ENCODE measurements at regions not wholly inside any gene's neighbourhood (a gene's known extent, or its start where the extent isn't known, plus 50 kb on each side); places are given as distances from the start of the nearest gene placed in this dataset.

DNA sequence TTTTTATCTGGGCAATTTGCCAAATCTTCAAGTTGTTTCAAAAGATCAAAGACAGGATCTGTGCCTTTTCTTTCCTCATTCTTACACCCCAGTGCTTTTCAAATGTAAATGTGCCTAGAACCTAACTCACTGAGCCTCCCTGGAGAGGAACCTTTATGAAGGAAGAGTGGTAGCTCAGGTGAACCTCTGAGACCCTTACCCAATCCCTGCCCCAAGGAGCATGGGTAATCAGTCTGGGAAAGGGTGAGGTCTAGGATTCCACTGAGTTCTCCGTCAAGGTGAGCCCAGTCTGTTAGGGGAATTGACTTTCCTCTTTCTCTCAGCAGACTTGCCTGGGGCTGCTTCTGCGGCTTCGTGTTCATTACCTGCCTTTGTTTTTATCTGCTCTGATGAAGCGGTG is 88.1 kb upstream of the MAP4K4 start:
- H3K9me1 ChIP-seq (replicated peaks; ENCODE audit: control insufficient read depth, extremely low read depth, insufficient read depth, low read length), result no peaks in the 10 kb centered on the region
- H3K9me3 ChIP-seq (replicated peaks; ENCODE audit: control insufficient read depth, insufficient read depth, low read length), result no peaks in the 10 kb centered on the region
- no peak overlapping the region for H3K4me2 ChIP-seq (ENCODE audit: insufficient read depth, low read length)
- H3K27me3 ChIP-seq (ENCODE audit: control insufficient read depth in 2 of 2, insufficient read depth in 2 of 2, low read length in 2 of 2), result peaks cover 0 to 2% of the 10 kb centered on the region in 2 experiments
- FAIRE-seq, result no peak
- no peaks in the 10 kb centered on the region for H4K20me1 ChIP-seq (replicated peaks; ENCODE audit: control insufficient read depth, extremely low read depth, insufficient read depth, low read length)
- no peaks in the 10 kb centered on the region for H3K79me2 ChIP-seq (ENCODE audit: control insufficient read depth, insufficient read depth, low read length)
- ChIA-PET POLR2A (interaction anchor here (0.5 kb wide), 1 partner anchor 71 kb away, joined by 3 read pairs; no protein-coding TSS in a partner anchor), CTCF (no interaction called here)
- H3K4me1 ChIP-seq (ENCODE audit: control insufficient read depth, extremely low read depth, insufficient read depth, low read length), result no peaks in the 10 kb centered on the region
- H3K27ac ChIP-seq (ENCODE audit: insufficient read depth, low read depth, low read length), result no peak overlapping the region
- BruUV-seq (replicated peaks), result no TSS peak
- intact Hi-C loops (cut with micrococcal nuclease), result no loop called here
- no peak for DNase-seq (ENCODE audit: low read depth, low spot score)
- dilution Hi-C loops (cut with MboI; ENCODE audit: extremely low pct_ligation_motif_present, low sequenced_read_pairs), result no loop called here
- H3K36me3 ChIP-seq (ENCODE audit: control insufficient read depth in 2 of 2, extremely low read depth in 1 of 2, insufficient read depth in 2 of 2, low read length in 2 of 2), result no peaks in the 10 kb centered on the region
- H3K4me3 ChIP-seq (replicated peaks in 1 of 3; ENCODE audit: insufficient read depth in 1 of 3, low read depth in 1 of 3, low read length in 3 of 3), result no peak overlapping the region
- H2AFZ ChIP-seq (ENCODE audit: low read depth, low read length), result no peak overlapping the region
- TF ChIP-seq POLR2A (IDR thresholded peaks at IDR 0.05; ENCODE audit: low read depth, low read length) (no peak), MYC (IDR thresholded peaks at IDR 0.05; ENCODE audit: low read depth, low read length) (no peak), FOS (IDR thresholded peaks at IDR 0.05; ENCODE audit: borderline replicate concordance, insufficient read depth, low read length) (no peak), JUN (IDR thresholded peaks at IDR 0.05; ENCODE audit: borderline replicate concordance, insufficient read depth, insufficient read length, low read depth) (no peak), POLR2AphosphoS5 (IDR thresholded peaks at IDR 0.05; ENCODE audit: insufficient read depth, low read depth, low read length) (no peak), EZH2 (IDR thresholded peaks at IDR 0.05; ENCODE audit: borderline replicate concordance, low read depth, low read length, severe bottlenecking) (no peak), GATA2 (IDR thresholded peaks at IDR 0.05; ENCODE audit: insufficient read depth, insufficient read length, low read depth, low read length) (no peak)
- TF ChIP-seq, protein P1, sequence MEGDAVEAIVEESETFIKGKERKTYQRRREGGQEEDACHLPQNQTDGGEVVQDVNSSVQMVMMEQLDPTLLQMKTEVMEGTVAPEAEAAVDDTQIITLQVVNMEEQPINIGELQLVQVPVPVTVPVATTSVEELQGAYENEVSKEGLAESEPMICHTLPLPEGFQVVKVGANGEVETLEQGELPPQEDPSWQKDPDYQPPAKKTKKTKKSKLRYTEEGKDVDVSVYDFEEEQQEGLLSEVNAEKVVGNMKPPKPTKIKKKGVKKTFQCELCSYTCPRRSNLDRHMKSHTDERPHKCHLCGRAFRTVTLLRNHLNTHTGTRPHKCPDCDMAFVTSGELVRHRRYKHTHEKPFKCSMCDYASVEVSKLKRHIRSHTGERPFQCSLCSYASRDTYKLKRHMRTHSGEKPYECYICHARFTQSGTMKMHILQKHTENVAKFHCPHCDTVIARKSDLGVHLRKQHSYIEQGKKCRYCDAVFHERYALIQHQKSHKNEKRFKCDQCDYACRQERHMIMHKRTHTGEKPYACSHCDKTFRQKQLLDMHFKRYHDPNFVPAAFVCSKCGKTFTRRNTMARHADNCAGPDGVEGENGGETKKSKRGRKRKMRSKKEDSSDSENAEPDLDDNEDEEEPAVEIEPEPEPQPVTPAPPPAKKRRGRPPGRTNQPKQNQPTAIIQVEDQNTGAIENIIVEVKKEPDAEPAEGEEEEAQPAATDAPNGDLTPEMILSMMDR (IDR thresholded peaks at IDR 0.05; ENCODE audit: extremely low read depth in 1 of 2, insufficient read depth in 1 of 2, low read depth in 1 of 2, low read length in 2 of 2), result no peak
- TF ChIP-seq, protein P2, sequence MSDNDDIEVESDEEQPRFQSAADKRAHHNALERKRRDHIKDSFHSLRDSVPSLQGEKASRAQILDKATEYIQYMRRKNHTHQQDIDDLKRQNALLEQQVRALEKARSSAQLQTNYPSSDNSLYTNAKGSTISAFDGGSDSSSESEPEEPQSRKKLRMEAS (IDR thresholded peaks at IDR 0.05; ENCODE audit: insufficient read depth, insufficient read length), result no peak
- H3K9ac ChIP-seq (replicated peaks; ENCODE audit: extremely low read depth, insufficient read depth, low read length), result no peak overlapping the region
